Subcutaneous abdominal adipose tissue (tissue), 5 donors: ENCODE measurements at regions not wholly inside any gene's neighbourhood (a gene's known extent, or its start where the extent isn't known, plus 50 kb on each side); places are given as distances from the start of the nearest gene placed in this dataset.

Source experiments
- H3K27ac ChIP-seq: one replicate; pipeline ENCODE4 v1.7.0; 2013; ENCODE audit warnings: low read depth, mild to moderate bottlenecking, inconsistent platforms, low read length, moderate library complexity
- H3K27me3 ChIP-seq, 5 donors: one replicate each; pipeline ENCODE4 v1.7.0; 2013; ENCODE audit warnings: low read length in 5 of 5, inconsistent platforms in 1 of 5; ENCODE audit not compliant: control insufficient read depth in 5 of 5, insufficient read depth in 4 of 5
- H3K36me3 ChIP-seq, 5 donors: one replicate each; pipeline ENCODE4 v1.7.0; 2013; ENCODE audit warnings: low read length in 5 of 5; ENCODE audit not compliant: control insufficient read depth in 5 of 5, insufficient read depth in 5 of 5
- H3K4me1 ChIP-seq, 5 donors: one replicate each; pipeline ENCODE4 v1.7.0; 2013; ENCODE audit warnings: low read length in 5 of 5, mild to moderate bottlenecking in 3 of 5, moderate library complexity in 1 of 5; ENCODE audit not compliant: control insufficient read depth in 5 of 5, insufficient read depth in 5 of 5
- H3K4me3 ChIP-seq, 5 donors: one replicate each; pipeline ENCODE4 v1.7.0; 2013; ENCODE audit warnings: low read length in 5 of 5, low read depth in 1 of 5
- H3K9ac ChIP-seq, 5 donors: one replicate each; pipeline ENCODE4 v1.7.0; 2013; ENCODE audit warnings: low read length in 5 of 5, mild to moderate bottlenecking in 4 of 5, moderate library complexity in 3 of 5
- H3K9me3 ChIP-seq, 5 donors: one replicate each; pipeline ENCODE4 v1.7.0; 2013; ENCODE audit warnings: low read length in 5 of 5; ENCODE audit not compliant: control insufficient read depth in 5 of 5
- donor health status: healthy.
- donor health status: healthy.
- donor health status: healthy.
- donor health status: healthy.
- donor health status: healthy.

DNA sequence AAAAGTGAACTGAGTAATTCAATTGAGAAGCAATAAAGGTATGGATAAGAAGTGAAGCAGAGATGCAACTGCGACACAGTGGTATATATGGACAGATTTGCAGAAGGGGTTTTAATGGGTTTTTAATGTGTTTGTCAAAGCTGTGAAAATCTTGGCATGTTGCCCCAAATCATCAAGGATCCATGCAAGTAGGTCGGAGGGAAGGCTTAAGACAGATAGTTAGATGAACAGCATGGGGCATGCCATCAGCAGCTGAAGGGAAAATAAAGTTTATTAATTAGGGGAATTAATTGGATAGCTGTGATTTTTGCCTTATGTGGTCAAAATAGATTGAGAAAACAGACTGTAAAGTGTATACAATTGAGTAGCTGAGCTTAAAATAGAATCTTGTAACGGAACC, 840.1 kb downstream of the JRKL start:
- Histone ChIP-seq H3K36me3 (no peaks in the 10 kb centered on the region), H3K27ac (no peak overlapping the region), H3K9me3 (no peaks in the 10 kb centered on the region), H3K27me3 (no peaks in the 10 kb centered on the region), H3K4me1 (no peaks in the 10 kb centered on the region), H3K9ac (no peak overlapping the region), H3K4me3 (no peak overlapping the region)

DNA sequence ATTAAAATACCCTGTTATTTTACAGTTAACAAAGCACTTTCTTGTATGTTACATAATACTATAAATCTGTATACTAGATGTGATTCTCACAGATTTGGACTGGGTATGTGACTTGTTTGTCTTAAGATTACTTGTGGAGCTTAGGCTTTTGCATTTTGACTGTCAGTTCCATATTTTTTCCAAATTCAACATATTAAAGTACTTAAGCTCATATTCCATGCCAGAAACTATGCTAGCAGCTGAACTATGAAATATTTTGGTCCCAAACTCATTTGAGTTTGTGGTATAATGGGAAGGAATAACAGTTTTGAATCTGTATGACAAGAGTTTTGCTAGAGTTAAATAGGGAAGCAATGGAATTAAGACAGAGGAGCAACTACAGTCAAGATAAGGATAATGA, 841.4 kb downstream of the JRKL start:
- Histone ChIP-seq H3K27me3 (no peaks in the 10 kb centered on the region), H3K4me1 (no peaks in the 10 kb centered on the region), H3K27ac (no peak overlapping the region), H3K4me3 (no peak overlapping the region), H3K9ac (no peak overlapping the region), H3K9me3 (no peaks in the 10 kb centered on the region), H3K36me3 (no peaks in the 10 kb centered on the region)

DNA sequence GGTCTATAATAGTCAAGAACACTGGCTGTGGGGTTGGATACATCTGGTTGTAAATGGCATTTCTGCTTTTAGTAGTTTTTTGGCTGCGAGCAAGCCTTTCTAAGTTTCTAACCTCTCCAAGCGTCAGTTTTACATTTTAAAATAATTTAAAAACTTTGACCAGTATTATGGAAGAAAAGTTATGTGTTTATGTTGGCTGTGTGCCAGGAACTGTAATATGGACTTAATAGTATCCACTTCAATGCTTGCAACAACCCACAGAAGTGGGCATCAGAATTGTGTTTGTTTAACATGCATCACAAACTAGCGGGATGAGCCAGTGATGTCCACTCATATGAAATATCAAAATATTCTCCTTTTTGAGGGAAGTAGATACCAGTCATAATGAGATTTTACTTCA, 844.2 kb downstream of the JRKL start:
- H3K4me3 ChIP-seq, result no peak overlapping the region
- H3K4me1 ChIP-seq, result no peaks in the 10 kb centered on the region
- H3K9me3 ChIP-seq, result no peaks in the 10 kb centered on the region
- no peak overlapping the region for H3K27ac ChIP-seq
- H3K27me3 ChIP-seq, result no peaks in the 10 kb centered on the region
- H3K36me3 ChIP-seq, result no peaks in the 10 kb centered on the region
- H3K9ac ChIP-seq, result no peak overlapping the region

DNA sequence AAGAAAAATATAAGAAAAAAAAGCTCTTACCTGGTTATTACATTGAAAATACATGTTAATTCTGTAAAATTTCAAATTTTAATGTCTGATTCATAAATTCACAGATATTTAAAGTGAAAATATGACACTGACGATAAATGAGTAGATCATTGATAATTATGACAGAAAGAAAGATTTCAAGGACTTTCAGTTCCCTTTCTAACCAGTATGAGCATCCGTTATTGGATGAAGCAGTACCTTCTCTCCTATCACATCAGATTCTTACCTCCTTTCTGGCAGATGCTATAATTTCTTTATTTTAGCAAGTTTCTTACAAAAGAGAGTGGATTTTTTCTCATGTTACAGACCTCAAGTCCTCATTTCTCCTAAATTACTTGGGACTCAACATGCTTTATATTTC, 847.3 kb downstream of the JRKL start:
- Histone ChIP-seq H3K9ac (no peak overlapping the region), H3K36me3 (no peaks in the 10 kb centered on the region), H3K4me1 (no peaks in the 10 kb centered on the region), H3K27me3 (no peaks in the 10 kb centered on the region), H3K9me3 (no peaks in the 10 kb centered on the region), H3K4me3 (no peak overlapping the region), H3K27ac (no peak overlapping the region)

DNA sequence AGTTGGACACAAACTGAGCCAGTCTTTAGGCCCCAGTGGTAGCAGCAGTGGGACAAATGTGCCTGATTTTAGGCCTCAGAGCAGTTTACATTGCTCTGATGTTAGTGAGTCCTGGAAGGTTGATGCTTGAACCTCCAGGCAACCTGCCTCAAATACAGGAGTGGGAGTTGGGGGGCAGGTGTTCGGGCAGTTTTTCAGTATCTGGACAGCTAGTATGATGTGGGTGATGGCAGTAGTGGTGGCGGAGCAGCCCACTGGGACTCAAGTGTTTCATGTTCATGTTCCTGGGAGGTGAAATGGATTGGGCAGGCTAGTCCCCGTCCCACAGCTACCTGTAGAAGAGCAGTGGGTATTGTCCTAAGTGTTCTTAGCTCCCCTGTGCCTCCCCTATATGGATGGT, 857.8 kb downstream of the JRKL start:
- Histone ChIP-seq H3K36me3 (no peaks in the 10 kb centered on the region), H3K4me1 (no peaks in the 10 kb centered on the region)

DNA sequence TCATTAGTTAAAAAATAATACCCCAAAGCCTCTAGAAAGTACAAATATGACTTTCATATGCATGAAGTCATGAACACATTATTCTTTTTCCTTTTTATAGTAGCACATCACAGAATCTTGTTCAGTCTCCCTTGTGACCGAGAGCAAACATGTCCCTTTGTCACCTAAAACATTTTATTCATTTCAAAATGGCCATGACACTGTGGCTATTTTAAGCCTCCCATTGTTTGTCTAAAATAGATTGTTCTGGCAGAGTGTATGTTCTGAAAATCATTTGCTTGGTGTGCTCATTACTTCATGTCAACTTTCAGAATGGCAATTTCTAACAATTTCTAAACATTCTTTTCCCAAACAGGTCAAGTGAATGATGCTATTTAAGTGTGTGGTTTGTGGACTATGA, 865.0 kb downstream of the JRKL start:
- no peak overlapping the region for H3K4me3 ChIP-seq

More for the DNA sequence above, 857.8 kb downstream of the JRKL start:
- H3K9ac ChIP-seq, result no peak overlapping the region
- peaks cover 0 to 5% (median 2%) of the 10 kb centered on the region in 5 donors for H3K9me3 ChIP-seq
- H3K4me3 ChIP-seq, result no peak overlapping the region
- H3K27me3 ChIP-seq, result peaks cover 0 to 5% (median 0%) of the 10 kb centered on the region in 5 donors
- no peak overlapping the region for H3K27ac ChIP-seq

DNA sequence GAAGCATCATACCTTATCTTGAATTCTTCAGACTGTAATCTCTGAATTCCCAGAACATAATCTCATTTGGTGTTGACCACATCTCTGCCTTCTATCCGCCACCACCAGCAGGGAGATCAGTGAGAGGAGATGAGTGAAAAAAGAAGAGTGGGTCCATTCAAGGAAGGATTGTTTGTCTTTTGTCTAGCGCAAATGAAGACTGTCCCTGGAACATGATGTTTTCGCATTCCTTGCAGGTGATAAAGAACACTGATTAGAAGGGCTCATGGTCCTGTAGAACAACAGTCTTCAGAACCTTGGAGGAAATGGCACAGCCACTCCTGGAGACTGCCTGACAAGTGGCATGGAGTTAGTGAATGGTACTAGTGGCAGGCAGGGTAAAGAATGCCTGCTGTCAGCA, 869.6 kb downstream of the JRKL start:
- no peaks in the 10 kb centered on the region for H3K36me3 ChIP-seq
- H3K4me3 ChIP-seq, result no peak overlapping the region
- H3K9ac ChIP-seq, result no peak overlapping the region
- H3K9me3 ChIP-seq, result no peaks in the 10 kb centered on the region
- H3K4me1 ChIP-seq, result no peaks in the 10 kb centered on the region
- no peaks in the 10 kb centered on the region for H3K27me3 ChIP-seq
- no peak overlapping the region for H3K27ac ChIP-seq

More for the DNA sequence above, 865.0 kb downstream of the JRKL start:
- no peaks in the 10 kb centered on the region for H3K36me3 ChIP-seq
- H3K9me3 ChIP-seq, result peaks cover 0 to 3% (median 0%) of the 10 kb centered on the region in 5 donors
- no peaks in the 10 kb centered on the region for H3K27me3 ChIP-seq
- no peak overlapping the region for H3K9ac ChIP-seq
- no peaks in the 10 kb centered on the region for H3K4me1 ChIP-seq
- no peak overlapping the region for H3K27ac ChIP-seq

DNA sequence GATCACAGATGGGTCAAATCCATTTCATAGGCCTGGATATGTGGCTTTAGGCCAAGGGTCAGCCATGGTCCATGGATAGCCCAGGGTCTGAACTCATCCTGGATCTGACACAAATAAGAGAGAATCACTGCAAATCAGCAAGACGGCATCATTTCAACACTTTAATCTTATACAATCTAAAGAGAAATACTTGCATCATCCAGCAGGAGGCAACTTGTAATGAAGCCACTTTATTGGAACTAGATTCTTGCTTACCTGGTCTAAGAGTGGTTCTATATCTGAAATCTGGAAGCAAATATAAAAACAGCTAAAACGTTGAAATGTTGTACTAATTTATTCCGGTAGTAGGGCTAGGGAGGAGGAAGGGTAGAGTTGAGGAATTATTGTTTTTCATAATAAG, 870.1 kb downstream of the JRKL start:
- no peak overlapping the region for H3K27ac ChIP-seq
- no peaks in the 10 kb centered on the region for H3K27me3 ChIP-seq
- H3K4me3 ChIP-seq, result no peak overlapping the region
- H3K9me3 ChIP-seq, result no peaks in the 10 kb centered on the region
- H3K4me1 ChIP-seq, result no peaks in the 10 kb centered on the region
- no peaks in the 10 kb centered on the region for H3K36me3 ChIP-seq
- no peak overlapping the region for H3K9ac ChIP-seq

DNA sequence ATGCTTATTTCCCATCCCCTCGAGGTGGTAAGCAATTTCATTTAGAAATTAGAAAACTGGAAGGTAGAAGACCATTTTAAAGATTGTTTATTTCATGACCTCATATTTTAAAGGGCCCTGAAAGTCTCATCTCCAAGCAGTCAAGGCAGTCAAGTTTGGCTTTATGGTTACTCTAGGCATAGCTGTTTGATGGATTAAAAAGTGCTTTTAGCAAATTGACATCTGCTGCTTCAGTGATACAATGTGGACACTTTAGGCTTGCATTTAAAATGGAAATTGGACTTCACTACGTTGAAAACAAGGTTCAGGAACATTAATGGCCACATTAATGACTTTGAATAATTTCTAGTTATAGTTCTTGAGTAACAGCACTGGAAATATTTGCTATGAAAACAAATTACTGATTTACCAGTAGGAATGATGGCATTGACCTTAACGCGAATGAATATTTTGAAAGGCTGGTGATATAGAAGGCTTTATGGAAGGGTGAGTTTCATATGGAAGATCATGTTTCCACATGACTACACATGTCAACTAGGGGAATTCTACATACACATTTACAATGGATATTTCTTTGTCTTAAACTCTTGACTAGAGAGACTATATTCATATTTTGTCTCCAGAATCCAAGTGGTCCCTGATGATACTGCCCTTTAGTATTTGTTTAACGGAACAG, 873.5 kb downstream of the JRKL start:
- Histone ChIP-seq H3K27ac (no peak overlapping the region), H3K36me3 (no peaks in the 10 kb centered on the region), H3K27me3 (no peaks in the 10 kb centered on the region), H3K9me3 (no peaks in the 10 kb centered on the region), H3K9ac (no peak overlapping the region), H3K4me3 (no peak overlapping the region), H3K4me1 (no peaks in the 10 kb centered on the region)

DNA sequence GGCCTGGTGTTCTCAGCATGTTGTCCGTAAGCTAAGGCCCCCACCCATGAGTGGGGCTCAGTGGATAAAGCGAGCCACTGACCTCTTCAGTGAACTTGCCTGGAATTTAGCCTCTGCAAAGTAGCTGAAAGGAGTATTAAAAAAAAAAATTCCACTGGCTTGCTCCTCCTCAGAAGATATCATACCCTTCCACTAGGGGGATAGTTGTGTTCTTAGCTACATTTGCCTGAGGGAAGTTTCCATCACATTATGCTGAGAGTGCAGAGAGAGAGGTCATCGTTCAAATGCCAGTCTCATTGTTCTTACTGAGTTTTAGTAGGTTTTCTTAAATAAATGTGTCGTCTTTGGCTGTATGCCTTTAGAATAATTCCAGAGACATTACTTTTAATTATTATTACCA, 879.7 kb downstream of the JRKL start:
- H3K4me1 ChIP-seq, result no peaks in the 10 kb centered on the region
- no peaks in the 10 kb centered on the region for H3K36me3 ChIP-seq
- H3K27me3 ChIP-seq, result no peaks in the 10 kb centered on the region
- H3K9ac ChIP-seq, result no peak overlapping the region
- no peak overlapping the region for H3K27ac ChIP-seq
- H3K4me3 ChIP-seq, result no peak overlapping the region
- H3K9me3 ChIP-seq, result peaks cover 0 to 14% (median 10%) of the 10 kb centered on the region in 5 donors
